CD4-positive, CD25-positive, alpha-beta regulatory T cell (primary cell): ENCODE measurements at regions not wholly inside any gene's neighbourhood (a gene's known extent, or its start where the extent isn't known, plus 50 kb on each side); places are given as distances from the start of the nearest gene placed in this dataset.

Experiments
- ATAC-seq, 2 donors: fragments of 150-1000 bp; cut with Tn5 transposase; one replicate each; pipeline ENCODE4 v1.10.0; 2021; ENCODE audit warnings: low read depth in 2 of 2, moderate number of reproducible peaks in 2 of 2, moderate library complexity in 1 of 2
- DNase-seq, 3 donors: peaks; one replicate each; pipeline versions ENCODE4 v3.0.0 to v3.0.0-alpha.2; 2012 to 2022; ENCODE audit warnings: mixed read lengths in 1 of 3
- H3K27ac ChIP-seq: one replicate; pipeline ENCODE4 v1.7.0; 2013; ENCODE audit warnings: mild to moderate bottlenecking, low read length; ENCODE audit not compliant: insufficient read depth, poor library complexity, severe bottlenecking
- H3K27me3 ChIP-seq: one replicate; pipeline ENCODE4 v1.7.0; 2013; ENCODE audit warnings: low read length; ENCODE audit not compliant: control insufficient read depth, insufficient read depth
- H3K36me3 ChIP-seq: one replicate; pipeline ENCODE4 v1.7.0; 2013; ENCODE audit warnings: mild to moderate bottlenecking, low read length, moderate library complexity; ENCODE audit not compliant: control insufficient read depth, insufficient read depth
- H3K4me1 ChIP-seq: 2 replicates; pipeline ENCODE4 v1.7.0; 2013; ENCODE audit warnings: mild to moderate bottlenecking, low read length; ENCODE audit not compliant: insufficient read depth, control insufficient read depth, poor library complexity, severe bottlenecking
- H3K4me3 ChIP-seq: one replicate; pipeline ENCODE4 v1.7.0; 2013; ENCODE audit warnings: low read depth, mild to moderate bottlenecking, low read length, moderate library complexity
- H3K9me3 ChIP-seq, 2 experiments: 1 replicate in 1 of 2; 2 replicates in 1 of 2; pipeline ENCODE4 v1.7.0; 2013; ENCODE audit warnings: low read length in 2 of 2, mild to moderate bottlenecking in 1 of 2, moderate library complexity in 1 of 2; ENCODE audit not compliant: control insufficient read depth in 2 of 2
- H3K27ac Mint-ChIP-seq, 3 donors: one replicate each; pipeline ENCODE4 v1.8.0; 2020 to 2022; ENCODE audit warnings: mild to moderate bottlenecking in 3 of 3, mixed read lengths in 3 of 3, moderate library complexity in 2 of 3
- H3K27me3 Mint-ChIP-seq: one replicate; pipeline ENCODE4 v1.8.0; 2022; ENCODE audit warnings: mild to moderate bottlenecking, mixed read lengths
- H3K36me3 Mint-ChIP-seq: one replicate; pipeline ENCODE4 v1.8.0; 2020; ENCODE audit warnings: mixed read lengths
- H3K4me1 Mint-ChIP-seq, 4 donors: one replicate each; pipeline ENCODE4 v1.8.0; 2020 to 2022; ENCODE audit warnings: mixed read lengths in 4 of 4, mild to moderate bottlenecking in 1 of 4
- H3K4me3 Mint-ChIP-seq, 4 donors: one replicate each; pipeline ENCODE4 v1.8.0; 2020 to 2022; ENCODE audit warnings: mild to moderate bottlenecking in 4 of 4, mixed read lengths in 4 of 4, moderate library complexity in 3 of 4
- H3K9me3 Mint-ChIP-seq, 7 donors: one replicate each; pipeline ENCODE4 v1.8.0; 2020 to 2022; ENCODE audit warnings: mixed read lengths in 7 of 7, mild to moderate bottlenecking in 3 of 7, moderate library complexity in 2 of 7

GRCh38 chr5:97936231-97936630 is 753.2 kb upstream of the RIOK2 start:
- Histone ChIP-seq H3K4me1 (no peaks in the 10 kb centered on the region), H3K4me3 (no peak overlapping the region), H3K9me3 (no peaks in the 10 kb centered on the region), H3K27ac (no peak overlapping the region), H3K27me3 (no peaks in the 10 kb centered on the region), H3K36me3 (no peaks in the 10 kb centered on the region)
- H3K36me3 Mint-ChIP-seq = no peaks in the 10 kb centered on the region
- ATAC-seq (no peak), DNase-seq (no peak)
- no peak overlapping the region for H3K4me3 Mint-ChIP-seq
- H3K27ac Mint-ChIP-seq = no peak overlapping the region
- no peaks in the 10 kb centered on the region for H3K4me1 Mint-ChIP-seq
- no peaks in the 10 kb centered on the region for H3K27me3 Mint-ChIP-seq
- peaks cover 0 to 5% (median 1%) of the 10 kb centered on the region in 7 donors for H3K9me3 Mint-ChIP-seq

DNA sequence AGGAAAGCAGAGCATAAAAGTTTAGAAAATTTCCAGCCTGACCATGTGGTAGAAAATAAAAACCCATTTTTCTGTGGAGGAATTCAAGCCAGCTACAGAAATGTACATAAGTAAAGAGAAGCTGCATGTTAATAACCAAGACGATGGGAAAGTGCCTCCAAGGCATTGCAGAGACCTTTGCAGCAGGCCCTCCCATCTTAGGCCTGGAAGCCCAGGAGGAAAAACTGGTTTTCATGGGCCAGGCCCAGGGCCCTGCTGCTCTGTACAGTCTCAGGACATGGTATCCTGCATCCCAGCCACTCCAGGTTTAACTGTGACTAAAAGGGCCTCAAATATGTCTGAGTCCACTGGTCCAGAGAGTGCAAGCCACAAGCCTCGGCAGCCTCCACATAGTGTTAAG is 754.8 kb upstream of the RIOK2 start:
- H3K27me3 Mint-ChIP-seq = no peaks in the 10 kb centered on the region
- H3K27ac Mint-ChIP-seq = no peak overlapping the region
- DNase-seq (no peak), ATAC-seq (no peak)
- Histone ChIP-seq H3K4me1 (no peaks in the 10 kb centered on the region), H3K4me3 (no peak overlapping the region), H3K9me3 (no peaks in the 10 kb centered on the region), H3K36me3 (no peaks in the 10 kb centered on the region), H3K27ac (no peak overlapping the region), H3K27me3 (no peaks in the 10 kb centered on the region)
- no peaks in the 10 kb centered on the region for H3K4me1 Mint-ChIP-seq
- no peaks in the 10 kb centered on the region for H3K36me3 Mint-ChIP-seq
- H3K9me3 Mint-ChIP-seq = peaks cover 0 to 5% (median 1%) of the 10 kb centered on the region in 7 donors
- no peak overlapping the region for H3K4me3 Mint-ChIP-seq

- no peak for DNase-seq
- Mint-ChIP-seq H3K27me3 (no peaks in the 10 kb centered on the region), H3K4me3 (no peak overlapping the region), H3K27ac (no peak overlapping the region), H3K9me3 (peaks cover 0 to 2% (median 0%) of the 10 kb centered on the region in 7 donors), H3K4me1 (no peaks in the 10 kb centered on the region), H3K36me3 (no peaks in the 10 kb centered on the region)
- no peak overlapping the region for H3K27ac ChIP-seq
- ATAC-seq = no peak
- H3K4me1 ChIP-seq = no peaks in the 10 kb centered on the region
- no peaks in the 10 kb centered on the region for H3K27me3 ChIP-seq
- no peaks in the 10 kb centered on the region for H3K9me3 ChIP-seq
- H3K36me3 ChIP-seq = no peaks in the 10 kb centered on the region
- H3K4me3 ChIP-seq = no peak overlapping the region
Observed at GRCh38 chr5:97943036-97943435, 760.0 kb upstream of the RIOK2 start.

DNA sequence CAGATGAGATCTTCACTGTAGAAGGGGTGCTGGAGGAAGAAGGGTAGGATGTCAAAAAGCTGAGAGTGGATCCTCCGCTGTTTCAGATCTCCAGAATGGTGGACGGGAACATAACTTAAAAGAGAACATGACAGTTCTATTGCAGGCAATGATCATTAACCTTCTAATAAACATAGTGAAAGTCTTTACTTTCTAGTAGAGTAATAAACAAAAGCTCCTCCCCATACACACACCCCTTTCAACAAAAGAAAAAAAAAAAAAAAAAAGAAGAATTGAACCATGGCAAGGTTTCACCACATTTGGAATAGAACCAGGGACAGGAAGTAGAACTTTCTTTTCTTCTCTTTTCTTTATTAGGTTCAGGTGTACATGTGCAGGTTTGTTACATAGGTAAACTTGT is 768.1 kb upstream of the RIOK2 start:
- Histone ChIP-seq H3K4me3 (no peak overlapping the region), H3K4me1 (no peaks in the 10 kb centered on the region), H3K27me3 (no peaks in the 10 kb centered on the region), H3K36me3 (no peaks in the 10 kb centered on the region), H3K27ac (no peak overlapping the region), H3K9me3 (no peaks in the 10 kb centered on the region)
- no peak for DNase-seq
- Mint-ChIP-seq H3K4me3 (no peak overlapping the region), H3K36me3 (no peaks in the 10 kb centered on the region), H3K9me3 (peaks cover 0 to 9% (median 2%) of the 10 kb centered on the region in 7 donors), H3K4me1 (no peaks in the 10 kb centered on the region), H3K27ac (no peak overlapping the region), H3K27me3 (no peaks in the 10 kb centered on the region)
- no peak for ATAC-seq

DNA sequence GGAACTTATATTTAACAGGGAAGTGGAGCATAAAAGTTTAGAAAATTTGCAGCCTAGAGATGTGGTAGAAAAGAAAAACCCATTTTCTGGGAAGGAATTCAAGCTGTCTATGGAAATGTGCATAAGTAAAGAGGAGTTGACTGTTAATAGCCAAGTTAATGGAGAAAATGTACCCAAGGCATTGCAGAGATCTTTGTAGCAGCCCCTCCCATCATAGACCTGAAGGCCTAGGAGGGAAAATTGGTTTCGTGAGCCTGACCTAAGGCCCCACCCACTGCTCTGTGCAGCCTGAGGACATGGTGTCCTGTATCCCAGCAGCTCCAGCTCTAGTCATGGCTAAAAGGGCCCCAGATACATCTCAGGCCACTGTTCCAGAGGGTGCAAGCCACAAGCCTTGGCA is 772.4 kb upstream of the RIOK2 start:
- H3K36me3 Mint-ChIP-seq = no peaks in the 10 kb centered on the region
- no peaks in the 10 kb centered on the region for H3K9me3 ChIP-seq
- no peaks in the 10 kb centered on the region for H3K4me1 Mint-ChIP-seq
- H3K9me3 Mint-ChIP-seq = peaks cover 0 to 9% (median 2%) of the 10 kb centered on the region in 7 donors
- no peak overlapping the region for H3K4me3 Mint-ChIP-seq
- no peak overlapping the region for H3K27ac Mint-ChIP-seq
- no peak for DNase-seq
- no peak for ATAC-seq
- H3K36me3 ChIP-seq = no peaks in the 10 kb centered on the region
- H3K27me3 Mint-ChIP-seq = no peaks in the 10 kb centered on the region
- no peak overlapping the region for H3K27ac ChIP-seq
- no peaks in the 10 kb centered on the region for H3K4me1 ChIP-seq
- no peaks in the 10 kb centered on the region for H3K27me3 ChIP-seq
- H3K4me3 ChIP-seq = no peak overlapping the region

GRCh38 chr5:97967292-97967691 is 784.2 kb upstream of the RIOK2 start:
- H3K9me3 Mint-ChIP-seq = no peaks in the 10 kb centered on the region
- H3K36me3 Mint-ChIP-seq = no peaks in the 10 kb centered on the region
- H3K4me3 Mint-ChIP-seq = no peak overlapping the region
- H3K4me1 Mint-ChIP-seq = no peaks in the 10 kb centered on the region
- Histone ChIP-seq H3K9me3 (no peaks in the 10 kb centered on the region), H3K4me1 (no peaks in the 10 kb centered on the region), H3K27ac (no peak overlapping the region), H3K27me3 (no peaks in the 10 kb centered on the region), H3K36me3 (no peaks in the 10 kb centered on the region), H3K4me3 (no peak overlapping the region)
- no peak overlapping the region for H3K27ac Mint-ChIP-seq
- DNase-seq (no peak), ATAC-seq (no peak)
- no peaks in the 10 kb centered on the region for H3K27me3 Mint-ChIP-seq

- Histone ChIP-seq H3K9me3 (no peaks in the 10 kb centered on the region), H3K4me1 (no peaks in the 10 kb centered on the region), H3K4me3 (no peak overlapping the region), H3K27ac (no peak overlapping the region), H3K36me3 (no peaks in the 10 kb centered on the region), H3K27me3 (no peaks in the 10 kb centered on the region)
- H3K36me3 Mint-ChIP-seq = no peaks in the 10 kb centered on the region
- H3K4me1 Mint-ChIP-seq = no peaks in the 10 kb centered on the region
- no peak for DNase-seq
- H3K9me3 Mint-ChIP-seq = no peaks in the 10 kb centered on the region
- no peak overlapping the region for H3K27ac Mint-ChIP-seq
- ATAC-seq = no peak
- H3K27me3 Mint-ChIP-seq = no peaks in the 10 kb centered on the region
- H3K4me3 Mint-ChIP-seq = no peak overlapping the region
Observed at GRCh38 chr5:97968346-97968745, 785.3 kb upstream of the RIOK2 start.

DNA sequence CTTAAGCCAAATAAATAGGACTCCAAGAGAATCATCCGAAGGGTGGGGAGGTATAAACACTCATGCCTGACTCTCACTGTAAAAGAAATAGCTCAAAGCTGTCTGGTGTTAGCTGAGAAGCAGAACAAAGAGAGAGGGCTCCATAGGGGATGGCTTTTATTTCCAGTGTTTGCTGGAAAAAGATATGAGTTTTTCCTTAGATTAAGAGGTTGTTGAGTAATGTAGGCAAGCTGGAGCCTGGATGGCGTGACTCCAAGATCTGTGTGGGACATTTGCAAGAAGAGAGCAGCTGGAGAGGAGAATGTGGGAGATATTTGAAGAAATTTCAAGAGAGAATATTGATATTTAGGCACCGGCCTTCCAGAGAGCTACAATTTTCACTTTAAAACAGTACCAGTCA is 793.7 kb upstream of the RGMB start:
- ATAC-seq (no peak), DNase-seq (no peak)
- H3K36me3 Mint-ChIP-seq = no peaks in the 10 kb centered on the region
- Histone ChIP-seq H3K9me3 (no peaks in the 10 kb centered on the region), H3K36me3 (no peaks in the 10 kb centered on the region), H3K27me3 (no peaks in the 10 kb centered on the region), H3K4me3 (no peak overlapping the region), H3K4me1 (no peaks in the 10 kb centered on the region), H3K27ac (no peak overlapping the region)
- peaks cover 0 to 3% (median 0%) of the 10 kb centered on the region in 7 donors for H3K9me3 Mint-ChIP-seq
- no peak overlapping the region for H3K4me3 Mint-ChIP-seq
- H3K27ac Mint-ChIP-seq = no peak overlapping the region
- peaks cover 4% of the 10 kb centered on the region for H3K27me3 Mint-ChIP-seq
- no peaks in the 10 kb centered on the region for H3K4me1 Mint-ChIP-seq
